CD4-positive, alpha-beta T cell (primary cell): ENCODE measurements at regions not wholly inside any gene's neighbourhood (a gene's known extent, or its start where the extent isn't known, plus 50 kb on each side); places are given as distances from the start of the nearest gene placed in this dataset.

ENCODE experiments used
- ATAC-seq: fragments of 200-7000 bp; cut with Tn5 transposase; one replicate; pipeline ENCODE4 v1.10.0; 2022; ENCODE audit warnings: mild to moderate bottlenecking; ENCODE audit not compliant: poor library complexity
- CTCF ChIA-PET: fragments of 350-600 bp; sonication (Branson Sonifier 250); formaldehyde crosslinking; loops from one replicate; lab custom pipeline; 2021; ENCODE audit warnings: antibody characterized with exemption, inconsistent platforms; lab: Charles Lee
- POLR2A ChIA-PET: fragments of 350-600 bp; sonication (Branson Sonifier 250); formaldehyde crosslinking; loops from one replicate; lab custom pipeline; 2021; ENCODE audit warnings: antibody characterized with exemption, inconsistent platforms; lab: Charles Lee
- DNase-seq, 14 experiments: peaks; one replicate each; pipeline ENCODE4 v3.0.0-alpha.2; 2013 to 2020; ENCODE audit warnings: mixed read lengths in 2 of 14
- H3K27ac ChIP-seq, 2 donors: one replicate each; pipeline versions ENCODE4 v1.5.1 to v1.7.0; 2013; ENCODE audit warnings: low read length in 2 of 2, low read depth in 1 of 2, mild to moderate bottlenecking in 1 of 2
- H3K27me3 ChIP-seq, 2 experiments: 1 replicate in 1 of 2; 2 replicates in 1 of 2; pipeline versions ENCODE4 v1.6.1 to v1.7.0; 2013; ENCODE audit warnings: low read length in 2 of 2, control low read depth in 1 of 2, mild to moderate bottlenecking in 1 of 2, moderate library complexity in 1 of 2; ENCODE audit not compliant: insufficient read depth in 2 of 2, control insufficient read depth in 1 of 2
- H3K36me3 ChIP-seq: one replicate; pipeline ENCODE4 v1.6.1; 2013; ENCODE audit warnings: low read length, control low read depth; ENCODE audit not compliant: insufficient read depth
- H3K4me1 ChIP-seq: one replicate; pipeline ENCODE4 v1.6.1; 2013; ENCODE audit warnings: low read length, control low read depth; ENCODE audit not compliant: insufficient read depth
- H3K4me3 ChIP-seq: one replicate; pipeline ENCODE4 v1.5.1; 2013; ENCODE audit warnings: mild to moderate bottlenecking, low read length, moderate library complexity
- H3K9me3 ChIP-seq, 2 experiments: 1 replicate in 1 of 2; 2 replicates in 1 of 2; pipeline versions ENCODE4 v1.6.1 to v1.7.0; 2013; ENCODE audit warnings: low read length in 2 of 2, mild to moderate bottlenecking in 2 of 2, control low read depth in 1 of 2, moderate library complexity in 1 of 2; ENCODE audit not compliant: control insufficient read depth in 1 of 2, insufficient read depth in 1 of 2
- H3K27ac Mint-ChIP-seq: one replicate; pipeline ENCODE4 v1.8.0; 2020; ENCODE audit warnings: mixed read lengths
- H3K27me3 Mint-ChIP-seq: one replicate; pipeline ENCODE4 v1.8.0; 2021; ENCODE audit warnings: mixed read lengths
- H3K36me3 Mint-ChIP-seq: one replicate; pipeline ENCODE4 v1.8.0; 2021; ENCODE audit warnings: low read depth, mixed read lengths
- H3K4me1 Mint-ChIP-seq: one replicate; pipeline ENCODE4 v1.8.0; 2021; ENCODE audit warnings: low read depth, mixed read lengths
- H3K4me3 Mint-ChIP-seq: one replicate; pipeline ENCODE4 v1.8.0; 2020; ENCODE audit warnings: mild to moderate bottlenecking, mixed read lengths
- H3K9me3 Mint-ChIP-seq: one replicate; pipeline ENCODE4 v1.8.0; 2020; ENCODE audit warnings: mixed read lengths
- intact Hi-C, 2 experiments: fragments of 100-400 bp; cut with DNase I in 1 of 2; cut with micrococcal nuclease in 1 of 2; formaldehyde crosslinking; loops; one replicate each; pipeline versions ENCODE4 v1.15.1 to v1.9.0; 2023 to 2025; cut with DNase I, micrococcal nuclease
- TF ChIP-seq, protein P1 (sequence below): fragments of 200-600 bp; IDR thresholded peaks from one replicate; pipeline ENCODE4 v1.8.0; 2022; ENCODE audit warnings: antibody characterized with exemption, mild to moderate bottlenecking

DNA sequence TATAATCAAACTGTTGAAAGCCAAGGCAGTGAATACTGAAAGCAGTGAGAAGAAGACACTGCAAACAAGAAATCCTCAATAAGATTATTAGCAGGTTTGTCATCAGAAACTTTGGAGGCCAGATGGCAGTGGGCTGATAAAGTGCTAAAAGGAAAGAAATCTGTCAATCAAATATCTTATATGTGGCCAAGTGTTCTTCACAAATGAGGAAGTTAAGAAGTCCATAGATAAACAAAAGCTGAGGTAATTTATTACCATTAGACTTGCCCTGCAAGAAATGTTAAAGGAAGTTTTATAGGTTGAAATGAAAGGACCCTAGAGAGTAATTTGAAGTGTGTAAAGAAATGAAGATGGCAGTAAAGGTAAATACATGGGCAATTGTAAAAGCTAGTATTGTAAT lies 586.6 kb downstream of the RAPGEF2 start:
- TF ChIP-seq, protein P1, sequence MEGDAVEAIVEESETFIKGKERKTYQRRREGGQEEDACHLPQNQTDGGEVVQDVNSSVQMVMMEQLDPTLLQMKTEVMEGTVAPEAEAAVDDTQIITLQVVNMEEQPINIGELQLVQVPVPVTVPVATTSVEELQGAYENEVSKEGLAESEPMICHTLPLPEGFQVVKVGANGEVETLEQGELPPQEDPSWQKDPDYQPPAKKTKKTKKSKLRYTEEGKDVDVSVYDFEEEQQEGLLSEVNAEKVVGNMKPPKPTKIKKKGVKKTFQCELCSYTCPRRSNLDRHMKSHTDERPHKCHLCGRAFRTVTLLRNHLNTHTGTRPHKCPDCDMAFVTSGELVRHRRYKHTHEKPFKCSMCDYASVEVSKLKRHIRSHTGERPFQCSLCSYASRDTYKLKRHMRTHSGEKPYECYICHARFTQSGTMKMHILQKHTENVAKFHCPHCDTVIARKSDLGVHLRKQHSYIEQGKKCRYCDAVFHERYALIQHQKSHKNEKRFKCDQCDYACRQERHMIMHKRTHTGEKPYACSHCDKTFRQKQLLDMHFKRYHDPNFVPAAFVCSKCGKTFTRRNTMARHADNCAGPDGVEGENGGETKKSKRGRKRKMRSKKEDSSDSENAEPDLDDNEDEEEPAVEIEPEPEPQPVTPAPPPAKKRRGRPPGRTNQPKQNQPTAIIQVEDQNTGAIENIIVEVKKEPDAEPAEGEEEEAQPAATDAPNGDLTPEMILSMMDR, result no peak
- Histone ChIP-seq H3K27ac (no peak overlapping the region), H3K27me3 (no peaks in the 10 kb centered on the region), H3K9me3 (peaks cover 0 to 7% of the 10 kb centered on the region in 2 experiments), H3K4me3 (no peak overlapping the region), H3K36me3 (no peaks in the 10 kb centered on the region), H3K4me1 (no peaks in the 10 kb centered on the region)
- Mint-ChIP-seq H3K36me3 (no peaks in the 10 kb centered on the region), H3K4me3 (no peak overlapping the region), H3K27ac (no peak overlapping the region), H3K27me3 (no peaks in the 10 kb centered on the region), H3K4me1 (no peaks in the 10 kb centered on the region), H3K9me3 (peaks cover 10% of the 10 kb centered on the region)
- intact Hi-C loops, result no loop called here
- ATAC-seq (no peak), DNase-seq (no peak)
- CTCF ChIA-PET, result no interaction called here
- POLR2A ChIA-PET, result no interaction called here

GRCh38 chr4:159697322-159698283 lies 594.7 kb downstream of the RAPGEF2 start:
- H3K27me3 Mint-ChIP-seq, result no peaks in the 10 kb centered on the region
- CTCF ChIA-PET, result no interaction called here
- Histone ChIP-seq H3K36me3 (no peaks in the 10 kb centered on the region), H3K4me1 (no peaks in the 10 kb centered on the region), H3K27me3 (no peaks in the 10 kb centered on the region), H3K9me3 (no peaks in the 10 kb centered on the region), H3K27ac (no peak overlapping the region), H3K4me3 (no peak overlapping the region)
- H3K36me3 Mint-ChIP-seq, result no peaks in the 10 kb centered on the region
- ATAC-seq (no peak), DNase-seq (no peak)
- intact Hi-C loops, result no loop called here
- H3K4me1 Mint-ChIP-seq, result no peaks in the 10 kb centered on the region
- TF ChIP-seq, protein P1, result no peak
- H3K4me3 Mint-ChIP-seq, result no peak overlapping the region
- H3K9me3 Mint-ChIP-seq, result peaks cover 15% of the 10 kb centered on the region
- POLR2A ChIA-PET, result no interaction called here
- H3K27ac Mint-ChIP-seq, result no peak overlapping the region

GRCh38 chr4:159698336-159698735 lies 595.5 kb downstream of the RAPGEF2 start:
- H3K27ac Mint-ChIP-seq, result no peak overlapping the region
- H3K9me3 Mint-ChIP-seq, result peaks cover 15% of the 10 kb centered on the region
- ATAC-seq (no peak), DNase-seq (no peak)
- no peaks in the 10 kb centered on the region for H3K27me3 Mint-ChIP-seq
- ChIA-PET POLR2A (no interaction called here), CTCF (no interaction called here)
- H3K4me3 Mint-ChIP-seq, result no peak overlapping the region
- Histone ChIP-seq H3K27me3 (no peaks in the 10 kb centered on the region), H3K27ac (no peak overlapping the region), H3K4me1 (no peaks in the 10 kb centered on the region), H3K4me3 (no peak overlapping the region), H3K36me3 (no peaks in the 10 kb centered on the region), H3K9me3 (no peaks in the 10 kb centered on the region)
- H3K4me1 Mint-ChIP-seq, result no peaks in the 10 kb centered on the region
- H3K36me3 Mint-ChIP-seq, result no peaks in the 10 kb centered on the region
- intact Hi-C loops, result no loop called here
- TF ChIP-seq, protein P1, result no peak
